Keratinocyte (primary cell): ENCODE measurements at regions not wholly inside any gene's neighbourhood (a gene's known extent, or its start where the extent isn't known, plus 50 kb on each side); places are given as distances from the start of the nearest gene placed in this dataset.

Source experiments
- DNase-seq: peaks from one replicate; pipeline ENCODE4 v3.0.0-alpha.2; 2011; ENCODE audit warnings: low read depth, missing footprints, low spot score
- FAIRE-seq: peaks from 2 replicates; lab custom pipeline; 2011; peaks lifted over from hg19 to GRCh38; lab: Jason Lieb, UNC
- H2AFZ ChIP-seq: 2 replicates; pipeline ENCODE4 v1.6.0; 2012; ENCODE audit warnings: low read length, control low read depth, inconsistent platforms; ENCODE audit not compliant: control insufficient read depth
- H3K27ac ChIP-seq: 2 replicates; pipeline ENCODE4 v1.5.1; 2011; ENCODE audit warnings: low read length; ENCODE audit not compliant: control insufficient read depth, insufficient read depth
- H3K27me3 ChIP-seq: 3 replicates; pipeline ENCODE4 v1.6.0; 2011; ENCODE audit warnings: low read length; ENCODE audit not compliant: control insufficient read depth, insufficient read depth; ENCODE audit errors: extremely low read depth
- H3K36me3 ChIP-seq, 2 experiments: 2 replicates in 1 of 2; 3 replicates in 1 of 2; pipeline ENCODE4 v1.5.1; 2011; ENCODE audit warnings: low read length in 2 of 2, mild to moderate bottlenecking in 1 of 2; ENCODE audit not compliant: control insufficient read depth in 2 of 2, insufficient read depth in 2 of 2; ENCODE audit errors: extremely low read depth in 1 of 2
- H3K4me1 ChIP-seq: 3 replicates; pipeline ENCODE4 v1.5.1; 2011; ENCODE audit warnings: low read length; ENCODE audit not compliant: control insufficient read depth, insufficient read depth; ENCODE audit errors: extremely low read depth
- H3K4me2 ChIP-seq: 3 replicates; pipeline ENCODE4 v1.6.0; 2011; ENCODE audit warnings: low read depth, low read length; ENCODE audit not compliant: control insufficient read depth, insufficient read depth; ENCODE audit errors: extremely low read depth
- H3K4me3 ChIP-seq, 3 experiments: fragments of 200-600 bp in 1 of 3; sonication (generic) in 1 of 3; 2 replicates in 2 of 3; 3 replicates in 1 of 3; pipeline ENCODE4 v1.5.1; 2011 to 2016; ENCODE audit warnings: low read length in 3 of 3, mild to moderate bottlenecking in 3 of 3, control low read depth in 2 of 3, inconsistent platforms in 1 of 3, low read depth in 1 of 3, mixed read lengths in 1 of 3, mixed run types in 1 of 3, moderate library complexity in 1 of 3; ENCODE audit not compliant: control insufficient read depth in 2 of 3, insufficient read depth in 2 of 3; ENCODE audit errors: extremely low read depth in 1 of 3
- H3K79me2 ChIP-seq: 2 replicates; pipeline ENCODE4 v1.6.0; 2012; ENCODE audit warnings: low read length; ENCODE audit not compliant: control insufficient read depth, insufficient read depth
- H3K9ac ChIP-seq: 3 replicates; pipeline ENCODE4 v1.6.0; 2011; ENCODE audit warnings: low read length; ENCODE audit not compliant: control insufficient read depth, insufficient read depth; ENCODE audit errors: extremely low read depth
- H3K9me1 ChIP-seq: 3 replicates; pipeline ENCODE4 v1.6.0; 2011; ENCODE audit warnings: low read length; ENCODE audit not compliant: control insufficient read depth, insufficient read depth; ENCODE audit errors: extremely low read depth
- H3K9me3 ChIP-seq: 2 replicates; pipeline ENCODE4 v1.5.1; 2012; ENCODE audit warnings: low read depth, low read length; ENCODE audit not compliant: control insufficient read depth
- H4K20me1 ChIP-seq: 3 replicates; pipeline ENCODE4 v1.6.0; 2011; ENCODE audit warnings: low read length; ENCODE audit not compliant: control insufficient read depth, insufficient read depth; ENCODE audit errors: extremely low read depth
- EZH2 ChIP-seq: IDR thresholded peaks from one replicate; pipeline ENCODE4 v1.6.1; 2012; ENCODE audit warnings: inconsistent platforms, mild to moderate bottlenecking, low read length, moderate library complexity
- dilution Hi-C: fragments of 300-500 bp; cut with MboI; formaldehyde crosslinking; loops from one replicate; pipeline ENCODE4 v1.7.0; 2020; ENCODE audit warnings: low sequenced_read_pairs; ENCODE audit not compliant: extremely low pct_ligation_motif_present
- TF ChIP-seq, protein P1 (sequence below), 3 experiments: IDR thresholded peaks in 1 of 3; conservative IDR thresholded peaks in 1 of 3; optimal IDR thresholded peaks in 1 of 3; 2 replicates in 2 of 3; 3 replicates in 1 of 3; pipeline versions ENCODE3 to v1.5.1; 2011; ENCODE audit warnings: low read length in 3 of 3, mild to moderate bottlenecking in 3 of 3, moderate library complexity in 2 of 3, control low read depth in 1 of 3, inconsistent platforms in 1 of 3; ENCODE audit not compliant: insufficient read depth in 2 of 3; ENCODE audit errors: extremely low read depth in 1 of 3

DNA sequence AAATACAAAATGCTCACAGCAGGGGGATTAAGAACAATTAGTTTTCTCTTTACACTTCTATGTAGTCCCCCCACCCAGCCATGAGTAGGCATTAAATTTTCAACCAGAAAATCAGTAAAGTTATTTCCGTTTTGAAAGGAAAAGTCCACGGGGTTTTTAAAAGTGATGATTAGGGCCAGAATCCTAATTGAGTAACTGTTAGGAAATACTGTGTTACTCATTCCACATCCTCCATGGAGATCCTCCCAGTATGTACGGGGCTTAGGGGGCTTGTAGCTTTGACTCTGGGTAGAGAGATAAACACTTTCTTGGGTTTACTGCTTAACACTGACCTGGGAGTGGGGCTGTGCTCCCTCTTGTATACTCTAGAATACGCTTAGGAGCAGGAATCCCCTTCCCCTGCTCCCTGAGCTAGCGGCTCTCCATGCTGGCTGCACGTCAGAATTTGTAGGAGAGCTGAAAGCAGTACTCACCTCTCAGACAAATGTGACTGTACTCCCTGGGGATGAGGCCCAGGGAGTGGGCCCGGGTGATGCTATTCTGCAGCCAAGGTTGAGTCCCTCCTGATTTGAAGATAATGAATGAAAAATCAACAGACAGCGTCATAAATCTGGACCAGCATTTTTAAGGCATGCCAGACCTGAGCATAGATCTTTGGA, 100.5 kb downstream of the SLC4A3 start:
- Histone ChIP-seq H2AFZ (no peak overlapping the region), H3K9me1 (no peaks in the 10 kb centered on the region), H3K9ac (no peak overlapping the region), H4K20me1 (no peaks in the 10 kb centered on the region), H3K4me3 (no peak overlapping the region), H3K9me3 (peaks cover 6% of the 10 kb centered on the region), H3K27ac (no peak overlapping the region), H3K36me3 (no peaks in the 10 kb centered on the region), H3K4me2 (no peak overlapping the region), H3K79me2 (no peaks in the 10 kb centered on the region), H3K27me3 (no peaks in the 10 kb centered on the region), H3K4me1 (peaks cover under 1% of the 10 kb centered on the region)
- dilution Hi-C loops, result no loop called here
- DNase-seq (no peak), FAIRE-seq (no peak)
- TF ChIP-seq EZH2, result no peak
- TF ChIP-seq, protein P1, sequence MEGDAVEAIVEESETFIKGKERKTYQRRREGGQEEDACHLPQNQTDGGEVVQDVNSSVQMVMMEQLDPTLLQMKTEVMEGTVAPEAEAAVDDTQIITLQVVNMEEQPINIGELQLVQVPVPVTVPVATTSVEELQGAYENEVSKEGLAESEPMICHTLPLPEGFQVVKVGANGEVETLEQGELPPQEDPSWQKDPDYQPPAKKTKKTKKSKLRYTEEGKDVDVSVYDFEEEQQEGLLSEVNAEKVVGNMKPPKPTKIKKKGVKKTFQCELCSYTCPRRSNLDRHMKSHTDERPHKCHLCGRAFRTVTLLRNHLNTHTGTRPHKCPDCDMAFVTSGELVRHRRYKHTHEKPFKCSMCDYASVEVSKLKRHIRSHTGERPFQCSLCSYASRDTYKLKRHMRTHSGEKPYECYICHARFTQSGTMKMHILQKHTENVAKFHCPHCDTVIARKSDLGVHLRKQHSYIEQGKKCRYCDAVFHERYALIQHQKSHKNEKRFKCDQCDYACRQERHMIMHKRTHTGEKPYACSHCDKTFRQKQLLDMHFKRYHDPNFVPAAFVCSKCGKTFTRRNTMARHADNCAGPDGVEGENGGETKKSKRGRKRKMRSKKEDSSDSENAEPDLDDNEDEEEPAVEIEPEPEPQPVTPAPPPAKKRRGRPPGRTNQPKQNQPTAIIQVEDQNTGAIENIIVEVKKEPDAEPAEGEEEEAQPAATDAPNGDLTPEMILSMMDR (optimal IDR thresholded peaks at IDR 0.05 in 1 of 3, IDR thresholded peaks at IDR 0.05 in 1 of 3, conservative IDR thresholded peaks at IDR 0.05 in 1 of 3; ENCODE audit: extremely low read depth in 1 of 3, insufficient read depth in 2 of 3, low read length in 3 of 3), result no peak

DNA sequence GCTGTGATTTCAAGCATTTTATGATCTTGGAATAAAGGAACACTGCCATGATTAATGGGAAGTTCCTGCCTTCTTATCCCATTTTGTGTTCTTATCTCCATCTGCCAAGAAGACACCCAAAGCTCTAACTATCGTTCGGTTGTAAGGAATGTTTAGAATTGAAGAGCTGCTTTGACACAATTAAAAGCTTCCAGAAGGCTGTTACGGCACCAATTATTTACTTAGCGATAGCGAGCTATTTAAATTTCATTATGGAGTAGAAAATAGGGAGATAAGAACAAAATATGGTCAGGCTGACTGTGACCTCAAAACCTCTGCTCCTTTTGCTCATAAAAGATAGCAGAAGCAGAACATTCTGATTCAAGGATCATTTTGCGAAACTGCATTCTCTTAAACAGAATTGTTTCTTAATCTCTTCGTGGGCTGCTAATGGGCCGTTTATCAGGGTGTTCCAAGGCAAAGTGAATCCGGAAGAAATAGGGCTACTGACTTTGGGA, 101.6 kb downstream of the SLC4A3 start:
- FAIRE-seq, result no peak
- H3K9me1 ChIP-seq, result no peaks in the 10 kb centered on the region
- TF ChIP-seq, protein P1 (optimal IDR thresholded peaks at IDR 0.05 in 1 of 3, IDR thresholded peaks at IDR 0.05 in 1 of 3, conservative IDR thresholded peaks at IDR 0.05 in 1 of 3; ENCODE audit: extremely low read depth in 1 of 3, insufficient read depth in 2 of 3, low read length in 3 of 3), result no peak
- TF ChIP-seq EZH2, result no peak
- peaks cover 6% of the 10 kb centered on the region for H3K9me3 ChIP-seq
- H3K4me1 ChIP-seq, result peaks cover 7% of the 10 kb centered on the region
- no peaks in the 10 kb centered on the region for H3K79me2 ChIP-seq
- H4K20me1 ChIP-seq, result no peaks in the 10 kb centered on the region
- dilution Hi-C loops, result no loop called here
- no peak overlapping the region for H3K4me2 ChIP-seq
- H3K27ac ChIP-seq, result no peak overlapping the region
- H3K27me3 ChIP-seq, result no peaks in the 10 kb centered on the region
- no peak overlapping the region for H2AFZ ChIP-seq
- no peak overlapping the region for H3K9ac ChIP-seq
- H3K36me3 ChIP-seq, result no peaks in the 10 kb centered on the region
- H3K4me3 ChIP-seq, result no peak overlapping the region
- no peak for DNase-seq
